M059J (cell line): ENCODE measurements at regions not wholly inside any gene's neighbourhood (a gene's known extent, or its start where the extent isn't known, plus 50 kb on each side); places are given as distances from the start of the nearest gene placed in this dataset.

Source experiments
- DNase-seq: peaks from one replicate; pipeline ENCODE4 v3.0.0-alpha.2; 2012; ENCODE audit warnings: low read depth

- DNase-seq = no peak
Measured at GRCh38 chr16:50880926-50881325, 139.0 kb downstream of the CYLD start.

GRCh38 chr16:50879873-50880695, 138.2 kb downstream of the CYLD start:
- DNase-seq = peak; percentile 13

GRCh38 chr16:50878966-50879615, 137.2 kb downstream of the CYLD start:
- DNase-seq = no peak

GRCh38 chr16:50878536-50878935, 136.7 kb downstream of the CYLD start:
- DNase-seq = no peak

GRCh38 chr16:50876263-50876662, 134.4 kb downstream of the CYLD start:
- no peak for DNase-seq

GRCh38 chr16:50868577-50868976, 126.7 kb downstream of the CYLD start:
- no peak for DNase-seq

GRCh38 chr16:50866806-50867205, 124.9 kb downstream of the CYLD start:
- no peak for DNase-seq

- DNase-seq = no peak
Measured at GRCh38 chr16:50864386-50864785, 122.5 kb downstream of the CYLD start.

GRCh38 chr16:50863644-50864144, 121.8 kb downstream of the CYLD start:
- no peak for DNase-seq

GRCh38 chr16:50862818-50863643, 121.1 kb downstream of the CYLD start:
- no peak for DNase-seq

GRCh38 chr16:50861970-50862411, 120.1 kb downstream of the CYLD start:
- peak; percentile 84 for DNase-seq

GRCh38 chr16:50861451-50861850, 119.6 kb downstream of the CYLD start:
- DNase-seq = no peak

- no peak for DNase-seq
Measured at GRCh38 chr16:50859628-50860360, 117.9 kb downstream of the CYLD start.

- no peak for DNase-seq
Measured at GRCh38 chr16:50858877-50859627, 117.2 kb downstream of the CYLD start.

GRCh38 chr16:50858376-50858775, 116.5 kb downstream of the CYLD start:
- no peak for DNase-seq

- no peak for DNase-seq
Measured at GRCh38 chr16:50857881-50858280, 116.0 kb downstream of the CYLD start.

- no peak for DNase-seq
Measured at GRCh38 chr16:50856991-50857390, 115.1 kb downstream of the CYLD start.

GRCh38 chr16:50853329-50853728, 111.4 kb downstream of the CYLD start:
- DNase-seq = no peak
